Astrocyte (in vitro differentiated cells and primary cell): ENCODE measurements at regions not wholly inside any gene's neighbourhood (a gene's known extent, or its start where the extent isn't known, plus 50 kb on each side); places are given as distances from the start of the nearest gene placed in this dataset.

Source experiments
- DNase-seq: peaks from one replicate; pipeline ENCODE4 v3.0.0-alpha.2; 2010; ENCODE audit warnings: low read depth
- FAIRE-seq: peaks from 2 replicates; lab custom pipeline; 2011; peaks lifted over from hg19 to GRCh38; lab: Jason Lieb, UNC
- H2AFZ ChIP-seq: 2 replicates; pipeline ENCODE4 v1.6.0; 2012; ENCODE audit warnings: low read depth, low read length, inconsistent platforms
- H3K27ac ChIP-seq: 2 replicates; pipeline ENCODE4 v1.5.1; 2011; ENCODE audit warnings: low read depth, low read length, inconsistent platforms
- H3K27me3 ChIP-seq: 2 replicates; pipeline ENCODE4 v1.6.0; 2011; ENCODE audit warnings: low read length, inconsistent platforms; ENCODE audit not compliant: insufficient read depth
- H3K36me3 ChIP-seq: 2 replicates; pipeline ENCODE4 v1.5.1; 2011; ENCODE audit warnings: low read length, inconsistent platforms; ENCODE audit not compliant: insufficient read depth
- H3K4me1 ChIP-seq: 2 replicates; pipeline ENCODE4 v1.5.1; 2011; ENCODE audit warnings: low read length, inconsistent platforms; ENCODE audit not compliant: insufficient read depth
- H3K4me2 ChIP-seq: 2 replicates; pipeline ENCODE4 v1.6.0; 2012; ENCODE audit warnings: low read length, inconsistent platforms
- H3K4me3 ChIP-seq: 2 replicates; pipeline ENCODE4 v1.5.1; 2011; ENCODE audit warnings: low read depth, mild to moderate bottlenecking, low read length, inconsistent platforms; ENCODE audit not compliant: insufficient read depth
- H3K79me2 ChIP-seq: 2 replicates; pipeline ENCODE4 v1.6.0; 2012; ENCODE audit warnings: mild to moderate bottlenecking, low read length, inconsistent platforms; ENCODE audit not compliant: insufficient read depth
- H3K9ac ChIP-seq: 2 replicates; pipeline ENCODE4 v1.6.0; 2012; ENCODE audit warnings: mild to moderate bottlenecking, low read length, inconsistent platforms
- H3K9me3 ChIP-seq: 2 replicates; pipeline ENCODE4 v1.5.1; 2012; ENCODE audit warnings: low read depth, mild to moderate bottlenecking, low read length, inconsistent platforms; ENCODE audit not compliant: insufficient read depth
- H4K20me1 ChIP-seq: 2 replicates; pipeline ENCODE4 v1.6.0; 2012; ENCODE audit warnings: low read length, inconsistent platforms; ENCODE audit not compliant: insufficient read depth
- H3K27ac Mint-ChIP-seq: one replicate; pipeline ENCODE4 v1.8.0; 2021; ENCODE audit warnings: mild to moderate bottlenecking, mixed read lengths; ENCODE audit not compliant: unreplicated experiment
- H3K27me3 Mint-ChIP-seq: one replicate; pipeline ENCODE4 v1.8.0; 2021; ENCODE audit warnings: low read depth, mixed read lengths; ENCODE audit not compliant: unreplicated experiment
- H3K36me3 Mint-ChIP-seq: one replicate; pipeline ENCODE4 v1.8.0; 2021; ENCODE audit warnings: low read depth, mixed read lengths; ENCODE audit not compliant: unreplicated experiment
- H3K4me1 Mint-ChIP-seq: one replicate; pipeline ENCODE4 v1.8.0; 2021; ENCODE audit warnings: low read depth, mixed read lengths; ENCODE audit not compliant: unreplicated experiment
- H3K4me3 Mint-ChIP-seq: one replicate; pipeline ENCODE4 v1.8.0; 2021; ENCODE audit warnings: mild to moderate bottlenecking, moderate library complexity, mixed read lengths; ENCODE audit not compliant: unreplicated experiment
- H3K9me3 Mint-ChIP-seq: one replicate; pipeline ENCODE4 v1.8.0; 2021; ENCODE audit warnings: mild to moderate bottlenecking, mixed read lengths; ENCODE audit not compliant: unreplicated experiment
- EZH2 ChIP-seq: IDR thresholded peaks from 2 replicates; pipeline ENCODE4 v1.6.1; 2012; ENCODE audit warnings: mild to moderate bottlenecking, low read length, inconsistent platforms; ENCODE audit not compliant: insufficient read depth
- TF ChIP-seq, protein P1 (sequence below): IDR thresholded peaks from 2 replicates; pipeline ENCODE4 v1.5.1; 2011; ENCODE audit warnings: low read depth, mild to moderate bottlenecking, inconsistent platforms, low read length, moderate library complexity; ENCODE audit not compliant: insufficient read depth

DNA sequence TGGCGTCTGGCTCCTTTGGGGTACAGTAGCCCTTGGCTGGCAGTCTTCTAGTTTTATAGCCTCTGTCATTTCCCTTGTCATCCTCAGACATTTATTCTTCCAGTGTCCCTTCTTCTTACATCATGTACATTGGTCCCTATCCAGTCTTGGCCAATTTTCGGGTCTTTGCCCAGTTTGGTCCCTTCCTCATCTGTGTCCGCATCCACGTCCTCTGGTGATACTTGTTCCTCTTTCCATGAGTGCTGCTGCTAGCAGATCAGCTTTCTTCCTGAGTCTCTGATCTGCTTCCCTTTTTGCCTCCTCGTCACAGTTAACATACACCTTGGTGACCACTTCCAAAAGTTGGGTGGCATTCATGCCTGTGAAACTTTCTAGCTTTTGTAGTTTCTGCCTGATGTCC lies 86.2 kb upstream of the GPR6 start:
- Histone ChIP-seq H3K4me2 (no peak overlapping the region), H3K9me3 (no peaks in the 10 kb centered on the region), H3K27ac (no peak overlapping the region), H3K27me3 (no peaks in the 10 kb centered on the region), H3K9ac (no peak overlapping the region), H4K20me1 (no peaks in the 10 kb centered on the region), H3K4me3 (no peak overlapping the region), H2AFZ (no peak overlapping the region), H3K4me1 (no peaks in the 10 kb centered on the region), H3K36me3 (no peaks in the 10 kb centered on the region), H3K79me2 (no peaks in the 10 kb centered on the region)
- Mint-ChIP-seq H3K36me3 (no peaks in the 10 kb centered on the region), H3K4me3 (no peak overlapping the region), H3K27me3 (peaks cover 14% of the 10 kb centered on the region), H3K9me3 (peaks cover 8% of the 10 kb centered on the region), H3K27ac (no peak overlapping the region), H3K4me1 (no peaks in the 10 kb centered on the region)
- no peak for FAIRE-seq
- no peak for DNase-seq
- TF ChIP-seq, protein P1, sequence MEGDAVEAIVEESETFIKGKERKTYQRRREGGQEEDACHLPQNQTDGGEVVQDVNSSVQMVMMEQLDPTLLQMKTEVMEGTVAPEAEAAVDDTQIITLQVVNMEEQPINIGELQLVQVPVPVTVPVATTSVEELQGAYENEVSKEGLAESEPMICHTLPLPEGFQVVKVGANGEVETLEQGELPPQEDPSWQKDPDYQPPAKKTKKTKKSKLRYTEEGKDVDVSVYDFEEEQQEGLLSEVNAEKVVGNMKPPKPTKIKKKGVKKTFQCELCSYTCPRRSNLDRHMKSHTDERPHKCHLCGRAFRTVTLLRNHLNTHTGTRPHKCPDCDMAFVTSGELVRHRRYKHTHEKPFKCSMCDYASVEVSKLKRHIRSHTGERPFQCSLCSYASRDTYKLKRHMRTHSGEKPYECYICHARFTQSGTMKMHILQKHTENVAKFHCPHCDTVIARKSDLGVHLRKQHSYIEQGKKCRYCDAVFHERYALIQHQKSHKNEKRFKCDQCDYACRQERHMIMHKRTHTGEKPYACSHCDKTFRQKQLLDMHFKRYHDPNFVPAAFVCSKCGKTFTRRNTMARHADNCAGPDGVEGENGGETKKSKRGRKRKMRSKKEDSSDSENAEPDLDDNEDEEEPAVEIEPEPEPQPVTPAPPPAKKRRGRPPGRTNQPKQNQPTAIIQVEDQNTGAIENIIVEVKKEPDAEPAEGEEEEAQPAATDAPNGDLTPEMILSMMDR: no peak

DNA sequence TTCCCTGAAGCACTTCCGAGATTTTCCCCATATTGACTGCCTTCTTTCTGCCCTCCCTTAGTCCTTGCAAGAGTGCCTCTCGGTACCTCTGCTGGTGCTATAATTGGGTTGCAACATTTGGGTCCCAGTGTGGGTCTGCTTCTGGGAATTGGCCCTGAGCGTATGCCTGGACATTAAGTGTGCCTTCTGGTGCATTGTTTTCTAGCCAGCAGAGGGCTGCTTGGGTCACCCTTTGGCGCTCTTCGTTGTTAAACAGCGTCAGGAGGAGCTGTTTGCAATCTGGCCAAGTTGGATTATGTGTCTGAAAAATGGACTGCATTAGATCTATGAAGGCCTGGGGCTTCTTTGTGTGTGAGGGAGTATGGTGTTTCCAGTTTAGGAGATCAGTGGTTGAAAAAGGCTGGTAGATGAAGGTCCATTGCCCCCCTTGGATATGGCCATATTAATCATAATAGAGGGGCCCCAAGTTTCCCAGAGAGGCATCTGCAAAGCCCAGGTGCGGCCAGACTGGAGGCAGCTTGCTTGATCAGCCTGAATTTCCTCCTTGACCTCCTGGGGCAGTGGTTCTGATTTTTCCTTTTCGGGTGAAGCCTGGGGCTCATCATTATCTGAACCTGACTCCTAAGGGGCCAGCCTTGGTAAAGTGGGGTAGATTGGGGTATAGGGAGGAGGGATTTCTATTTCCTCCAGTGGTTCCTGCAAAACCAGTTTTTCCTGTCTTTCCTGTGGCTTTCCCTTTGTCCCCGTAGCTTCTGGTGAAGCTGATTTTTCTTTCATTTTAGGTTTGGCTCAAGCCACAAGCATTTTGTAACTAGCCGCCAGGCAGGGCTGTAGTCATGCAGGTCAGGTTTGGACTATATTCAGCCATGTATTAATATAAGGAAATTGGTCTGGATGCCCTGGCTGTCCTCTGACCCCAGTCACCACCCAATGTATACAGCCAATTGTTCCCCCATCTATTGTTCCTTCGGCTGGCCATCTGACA lies 85.4 kb upstream of the GPR6 start:
- Histone ChIP-seq H4K20me1 (no peaks in the 10 kb centered on the region), H3K27me3 (no peaks in the 10 kb centered on the region), H2AFZ (no peak overlapping the region), H3K9ac (no peak overlapping the region), H3K4me3 (no peak overlapping the region), H3K9me3 (no peaks in the 10 kb centered on the region), H3K36me3 (no peaks in the 10 kb centered on the region), H3K4me1 (no peaks in the 10 kb centered on the region), H3K79me2 (no peaks in the 10 kb centered on the region), H3K4me2 (no peak overlapping the region), H3K27ac (no peak overlapping the region)
- Mint-ChIP-seq H3K4me3 (no peak overlapping the region), H3K27ac (no peak overlapping the region), H3K9me3 (peaks cover 6% of the 10 kb centered on the region), H3K27me3 (peaks cover 9% of the 10 kb centered on the region), H3K4me1 (no peaks in the 10 kb centered on the region), H3K36me3 (no peaks in the 10 kb centered on the region)
- DNase-seq (no peak), FAIRE-seq (no peak)
- no peak for TF ChIP-seq EZH2
- TF ChIP-seq, protein P1: no peak

DNA sequence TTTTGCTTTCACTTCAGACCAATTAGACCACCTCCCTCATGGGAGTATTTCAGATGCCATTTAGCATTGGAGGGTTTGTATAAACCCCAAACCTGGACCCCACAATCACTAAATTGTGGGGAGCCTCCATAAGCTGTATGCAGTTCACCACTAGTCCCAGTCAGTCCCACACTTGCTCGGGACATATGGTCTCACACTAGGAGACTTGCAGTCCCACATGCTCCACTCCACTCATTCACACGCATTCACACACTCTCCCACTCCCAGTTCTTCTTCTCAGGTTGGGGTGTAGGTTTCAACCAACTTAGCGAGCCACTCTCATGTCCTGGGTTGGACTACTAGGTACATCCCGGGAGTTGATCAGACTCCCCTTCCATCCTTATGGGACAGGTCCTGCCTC lies 84.5 kb upstream of the GPR6 start:
- Histone ChIP-seq H4K20me1 (no peaks in the 10 kb centered on the region), H3K27ac (no peak overlapping the region), H3K4me1 (no peaks in the 10 kb centered on the region), H3K9me3 (no peaks in the 10 kb centered on the region), H3K4me3 (no peak overlapping the region), H3K27me3 (no peaks in the 10 kb centered on the region), H2AFZ (no peak overlapping the region), H3K79me2 (no peaks in the 10 kb centered on the region), H3K9ac (no peak overlapping the region), H3K4me2 (no peak overlapping the region), H3K36me3 (no peaks in the 10 kb centered on the region)
- peaks cover 6% of the 10 kb centered on the region for H3K9me3 Mint-ChIP-seq
- TF ChIP-seq, protein P1: no peak
- no peak for TF ChIP-seq EZH2
- no peaks in the 10 kb centered on the region for H3K4me1 Mint-ChIP-seq
- no peak overlapping the region for H3K27ac Mint-ChIP-seq
- no peak for DNase-seq
- FAIRE-seq: no peak
- H3K36me3 Mint-ChIP-seq: no peaks in the 10 kb centered on the region
- H3K27me3 Mint-ChIP-seq: peaks cover 9% of the 10 kb centered on the region
- H3K4me3 Mint-ChIP-seq: no peak overlapping the region
